IPS DF 4.7 (cell line): ENCODE measurements at regions not wholly inside any gene's neighbourhood (a gene's known extent, or its start where the extent isn't known, plus 50 kb on each side); places are given as distances from the start of the nearest gene placed in this dataset.
"Not testable (repeated sequence)": the region's sequence is repeated elsewhere in the genome, so short reads cannot be mapped to it uniquely, and the experiment has no call there.

ENCODE experiments used
- DNase-seq: peaks from one replicate; pipeline ENCODE4 v3.0.0-alpha.2; 2013; ENCODE audit warnings: low spot score; ENCODE audit errors: extremely low read depth

DNA sequence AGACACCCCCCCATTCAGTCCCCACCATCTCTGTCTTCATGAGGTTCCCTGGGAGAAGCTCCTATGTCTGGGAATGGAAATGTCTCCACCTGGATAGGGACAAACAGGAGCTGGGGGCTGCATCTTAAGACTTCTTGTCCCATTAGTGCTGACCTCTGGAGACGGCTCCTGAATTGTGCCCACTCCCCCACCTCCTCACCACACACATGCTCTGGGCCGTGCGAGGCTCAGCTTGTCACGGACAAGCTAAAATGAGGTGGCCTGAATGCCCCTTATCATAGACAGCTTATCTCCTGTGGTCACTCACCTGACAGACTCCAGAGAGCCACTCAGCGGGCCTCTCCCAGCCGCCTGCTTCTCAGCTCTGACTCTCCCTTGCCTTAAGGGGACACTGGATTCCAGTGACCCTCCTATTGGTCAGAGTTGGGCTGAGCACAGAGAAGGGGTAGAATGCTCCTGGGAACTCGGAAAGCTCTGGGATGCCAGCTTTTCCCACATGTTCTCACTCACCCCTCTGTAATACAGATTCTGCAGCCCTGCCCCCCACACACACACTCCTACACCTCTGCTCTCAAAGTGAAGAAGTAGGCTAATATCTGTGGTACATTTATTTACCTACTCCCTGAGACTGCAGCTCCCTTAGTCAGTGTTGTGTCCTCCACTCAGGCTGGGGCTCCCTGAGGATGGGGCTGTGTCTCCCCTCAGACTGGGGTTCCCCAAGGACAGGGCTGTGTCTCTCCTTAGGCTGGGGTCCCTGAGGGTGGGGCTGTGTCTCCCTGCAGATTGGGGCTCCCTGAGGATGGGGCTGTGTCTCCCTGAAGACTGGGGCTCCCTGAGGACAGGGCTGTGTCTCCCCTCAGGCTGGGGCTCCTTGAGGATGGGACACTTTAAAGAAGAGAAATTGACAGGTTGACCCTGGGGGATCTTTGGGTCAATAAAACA is 167.5 kb downstream of the VEGFA start:
- no peak for DNase-seq

DNA sequence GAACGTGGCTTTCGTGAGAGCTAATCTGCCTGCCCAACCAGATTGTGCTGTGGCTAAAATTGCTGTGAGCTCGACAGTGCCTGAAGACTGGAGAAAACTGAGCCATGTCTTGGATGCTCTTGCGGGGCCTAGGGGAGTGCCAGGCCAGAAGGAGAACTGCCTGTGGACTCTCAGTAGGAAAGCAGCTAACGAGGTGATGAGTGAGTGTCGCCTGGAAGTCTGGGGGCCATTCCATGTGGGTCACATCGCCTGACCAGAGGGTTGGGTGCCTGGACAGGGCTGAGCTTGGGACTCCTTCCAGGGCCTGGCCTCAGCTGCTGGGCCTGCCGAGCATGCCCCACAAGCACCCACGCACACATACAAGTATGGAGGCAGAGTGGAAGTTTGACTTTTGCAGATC is 166.5 kb downstream of the VEGFA start:
- DNase-seq = no peak

DNA sequence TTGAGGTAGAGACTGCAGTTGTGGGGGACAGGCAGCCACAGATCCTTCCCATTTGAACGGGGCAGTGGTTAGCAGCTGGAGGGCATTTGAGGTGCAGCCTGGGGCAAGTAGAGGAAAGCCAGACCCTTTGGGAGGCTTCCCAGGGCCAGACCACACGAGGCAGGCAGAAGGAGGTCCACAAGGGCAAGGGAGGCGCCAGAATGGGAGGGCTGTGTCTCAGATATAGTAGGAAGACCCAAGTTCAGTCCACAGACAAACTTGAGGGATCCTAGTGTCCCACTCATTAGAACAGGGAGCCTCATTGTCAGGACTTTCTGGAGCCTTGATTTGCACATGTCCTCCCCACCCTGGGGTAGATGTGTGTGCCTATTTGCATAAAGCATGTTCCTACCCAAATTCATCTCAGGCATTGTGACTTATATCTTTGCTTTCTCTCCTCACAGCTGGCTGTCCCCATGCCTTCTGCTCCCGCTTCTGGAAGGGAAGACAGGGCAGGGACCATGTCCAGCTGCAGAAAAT is 166.0 kb downstream of the VEGFA start:
- no peak for DNase-seq

DNA sequence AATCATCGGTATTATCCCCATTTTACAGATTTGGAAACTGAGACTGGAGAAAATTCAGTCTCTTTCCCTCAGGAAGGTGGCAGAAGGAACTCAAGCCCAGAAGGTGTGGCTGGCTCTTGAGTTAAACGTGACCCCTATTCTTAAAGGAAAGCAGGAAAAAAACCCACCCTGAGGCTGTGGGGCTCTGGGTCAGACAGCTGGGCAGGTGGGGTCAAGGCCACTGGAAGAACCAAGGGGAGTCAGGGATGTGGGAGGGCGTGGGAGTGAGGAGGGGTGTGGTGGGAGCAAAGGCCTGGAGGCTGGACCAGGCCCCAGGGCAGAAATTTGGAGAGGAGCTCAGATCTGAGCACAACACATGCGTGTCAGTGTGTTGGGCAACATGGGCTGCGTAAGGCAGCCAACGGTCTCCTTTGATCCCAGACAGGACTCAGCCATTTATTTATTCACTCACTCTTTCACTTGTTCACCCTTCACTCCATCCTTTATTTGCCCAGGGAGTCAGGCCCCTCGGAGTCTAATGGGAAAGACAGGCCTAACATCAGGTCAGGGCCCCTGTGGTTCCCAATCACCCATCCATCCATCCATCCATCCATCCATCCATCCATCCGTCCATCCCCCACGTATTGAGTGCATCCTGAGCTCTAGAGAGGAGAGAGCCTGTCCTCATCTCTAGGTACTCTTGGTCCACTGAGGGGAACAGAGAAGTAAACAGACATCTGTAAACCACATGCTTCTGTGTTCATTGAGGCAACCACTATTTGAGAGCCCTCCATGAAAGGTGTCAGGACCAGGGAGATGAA is 165.0 kb downstream of the VEGFA start:
- no peak for DNase-seq

DNA sequence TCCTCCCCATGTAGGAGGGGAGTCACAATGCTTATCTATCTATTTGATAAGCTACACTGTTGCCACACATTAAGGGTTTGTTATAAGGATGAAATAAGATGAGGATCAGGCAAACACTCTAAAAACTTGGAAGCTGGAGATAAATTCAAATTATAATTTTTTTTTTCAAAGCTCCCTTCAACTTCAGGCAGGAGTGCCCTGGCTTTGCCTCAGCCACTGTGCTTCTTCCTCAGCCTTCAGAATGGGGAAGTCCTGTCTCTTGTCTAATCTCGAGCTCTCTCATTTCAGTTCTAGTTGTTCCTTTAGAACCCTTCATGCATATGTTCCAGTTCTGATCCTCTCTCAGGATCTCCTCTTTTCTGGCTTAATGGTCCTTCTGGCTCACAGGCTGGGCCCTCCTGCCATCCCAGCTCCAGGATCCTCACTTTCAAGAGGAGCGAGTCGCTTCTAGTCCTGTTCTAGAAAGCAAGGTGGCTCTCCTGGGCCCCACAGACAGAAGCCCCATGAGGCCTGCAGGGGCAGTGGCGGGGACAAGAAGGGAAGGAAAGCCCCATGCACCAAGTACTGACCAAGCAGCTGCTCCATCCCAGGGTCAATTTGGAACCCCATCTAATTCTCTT is 164.3 kb downstream of the VEGFA start:
- DNase-seq = no peak

DNA sequence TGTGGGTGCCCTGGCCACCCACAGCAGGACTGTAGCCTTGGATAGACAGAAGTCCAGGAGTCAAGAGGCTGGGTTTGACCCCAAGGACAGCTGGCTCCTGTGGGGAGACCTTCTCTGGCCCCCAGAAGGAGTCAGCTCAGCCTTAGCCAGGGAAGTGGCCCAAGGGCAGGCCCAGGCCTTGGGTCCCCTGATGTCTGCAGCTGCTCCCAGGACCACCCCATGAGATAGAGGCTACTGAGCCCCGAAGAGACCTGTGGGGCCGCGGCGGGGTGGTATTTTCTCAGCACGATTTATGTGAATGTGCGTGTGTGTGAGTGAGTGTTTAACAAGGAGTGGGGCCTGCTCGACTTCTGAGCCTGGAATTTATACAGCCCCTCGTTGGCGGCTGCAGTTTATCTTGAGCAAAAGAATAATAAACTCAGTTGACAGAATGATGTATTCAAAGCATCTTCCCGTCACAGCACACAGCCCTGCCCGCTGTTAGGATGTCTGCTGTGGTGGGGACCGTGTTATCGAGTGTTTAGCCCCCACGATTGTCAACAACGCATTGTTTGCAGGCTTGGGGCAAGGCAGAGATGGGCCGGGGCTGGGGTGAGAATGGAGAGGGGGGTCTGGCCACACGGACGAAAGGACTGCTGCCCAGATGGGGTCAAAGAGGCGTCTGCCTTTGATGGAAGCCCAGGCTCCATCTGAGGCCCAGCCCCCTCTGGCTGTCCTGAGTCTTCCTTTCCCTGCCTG is 163.3 kb downstream of the VEGFA start:
- DNase-seq = no peak

DNA sequence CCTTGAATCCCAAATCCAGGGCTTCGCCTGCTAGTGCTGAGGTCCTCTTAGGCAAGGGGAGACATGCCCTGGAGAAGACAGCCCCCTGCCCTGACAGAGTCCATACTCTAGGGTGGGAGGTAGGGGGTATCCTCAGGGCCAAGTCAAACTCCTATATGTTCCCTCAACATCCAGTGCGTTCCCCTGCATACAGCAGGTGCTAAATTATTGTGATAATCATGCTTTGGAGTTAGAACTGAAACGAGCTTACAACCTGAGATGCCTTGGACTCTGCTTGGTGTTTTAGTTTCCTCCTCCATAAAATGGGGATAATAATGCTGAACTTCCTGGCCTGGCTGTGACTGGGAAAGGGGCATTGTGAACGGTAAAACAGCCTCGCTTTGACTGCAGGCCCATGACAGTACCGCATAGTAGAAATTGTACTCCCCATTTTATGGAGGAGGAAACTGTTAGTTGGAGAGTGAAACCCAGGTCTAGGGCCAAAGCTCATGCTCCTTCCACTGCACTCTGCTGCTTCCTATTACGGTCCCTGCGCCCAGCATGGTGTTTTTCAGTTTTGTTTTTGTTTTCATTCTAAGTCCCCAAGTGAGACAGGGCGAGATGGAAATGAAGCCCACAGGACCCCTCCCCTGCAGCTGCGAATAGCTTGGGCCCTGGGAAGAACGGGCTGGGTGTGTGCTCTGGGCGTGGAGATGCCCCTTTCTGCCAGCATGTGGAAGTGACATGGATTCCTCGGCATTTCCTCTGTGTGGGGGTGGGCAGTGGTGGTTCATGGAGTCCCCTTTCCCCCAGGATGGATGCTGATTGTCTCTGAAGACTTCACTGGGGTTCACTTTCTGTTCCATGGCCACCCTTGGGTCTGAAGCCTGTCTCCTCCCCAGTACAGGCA is 162.5 kb downstream of the VEGFA start:
- DNase-seq = no peak

DNA sequence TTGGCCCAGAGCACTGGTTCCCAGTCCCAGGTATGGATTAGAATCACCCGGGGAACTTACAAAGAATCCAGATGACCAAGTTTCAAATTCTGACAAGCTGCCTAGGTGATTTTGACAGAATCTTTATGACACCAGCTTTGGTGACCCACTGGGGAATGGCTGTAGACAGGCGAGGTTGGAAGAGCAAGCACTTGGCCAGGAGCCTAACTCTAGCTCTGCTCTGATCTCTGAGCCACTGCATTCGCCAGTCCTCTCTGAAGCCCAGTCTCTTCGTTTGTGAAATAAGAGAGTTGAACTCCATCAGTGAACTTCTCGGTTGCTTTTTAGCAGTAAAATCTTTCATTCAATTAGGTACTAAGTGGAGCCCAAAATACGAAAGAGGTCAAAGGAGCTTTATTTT is 161.2 kb downstream of the VEGFA start:
- DNase-seq = no peak

DNA sequence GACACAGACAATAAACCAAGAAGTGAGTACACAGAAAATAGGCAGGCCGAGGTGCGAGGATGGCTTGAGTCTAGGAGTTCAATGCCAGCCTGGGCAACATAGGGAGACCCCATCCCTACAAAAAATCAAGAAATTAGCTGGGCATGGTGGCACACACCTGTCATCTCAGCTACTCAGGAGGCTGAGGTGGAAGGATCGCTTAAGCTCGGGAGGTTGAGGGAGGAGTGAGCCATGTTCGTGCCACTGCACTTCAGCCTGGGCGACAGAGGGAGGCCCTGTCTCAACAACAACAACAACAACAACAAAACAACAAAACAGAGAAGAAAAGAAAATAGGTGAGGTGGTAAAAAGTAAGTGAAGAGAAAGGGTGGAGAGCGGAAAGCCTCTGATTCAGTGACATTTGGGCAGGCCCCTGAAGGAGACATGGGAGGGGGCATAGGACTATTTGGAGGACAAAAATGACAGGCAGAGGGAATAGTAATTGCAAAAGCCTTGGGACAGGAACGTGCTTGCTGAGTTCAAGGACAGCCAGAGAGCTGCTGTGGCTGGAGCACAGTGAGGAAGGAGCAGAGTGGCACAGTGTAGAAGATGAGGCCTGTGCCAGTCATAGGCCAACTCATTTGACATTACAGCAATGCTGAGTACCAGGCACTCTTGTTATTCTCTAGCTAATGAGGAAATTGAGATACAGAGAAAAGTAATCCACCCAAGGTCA is 160.6 kb downstream of the VEGFA start:
- DNase-seq = no peak

DNA sequence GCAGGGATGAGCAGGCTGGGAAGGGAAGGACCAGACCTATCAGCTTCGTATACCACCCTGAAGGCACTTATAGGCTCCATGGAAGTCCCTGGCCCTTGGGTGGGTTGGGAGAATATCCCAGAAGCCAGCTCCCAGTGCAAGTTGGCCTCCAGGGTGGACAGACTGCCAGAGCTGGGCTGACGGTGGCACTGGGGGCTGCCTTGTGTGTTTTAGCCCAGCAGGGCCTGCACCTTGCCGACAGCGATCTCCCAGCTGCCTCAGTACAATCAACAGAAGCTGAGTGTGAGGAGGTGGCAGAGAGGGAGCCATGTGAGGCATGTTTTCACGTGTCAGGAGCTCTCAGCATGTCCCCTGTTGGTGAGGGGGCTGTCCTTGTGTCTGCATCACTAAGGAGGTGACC is 159.5 kb downstream of the VEGFA start:
- no peak for DNase-seq

DNA sequence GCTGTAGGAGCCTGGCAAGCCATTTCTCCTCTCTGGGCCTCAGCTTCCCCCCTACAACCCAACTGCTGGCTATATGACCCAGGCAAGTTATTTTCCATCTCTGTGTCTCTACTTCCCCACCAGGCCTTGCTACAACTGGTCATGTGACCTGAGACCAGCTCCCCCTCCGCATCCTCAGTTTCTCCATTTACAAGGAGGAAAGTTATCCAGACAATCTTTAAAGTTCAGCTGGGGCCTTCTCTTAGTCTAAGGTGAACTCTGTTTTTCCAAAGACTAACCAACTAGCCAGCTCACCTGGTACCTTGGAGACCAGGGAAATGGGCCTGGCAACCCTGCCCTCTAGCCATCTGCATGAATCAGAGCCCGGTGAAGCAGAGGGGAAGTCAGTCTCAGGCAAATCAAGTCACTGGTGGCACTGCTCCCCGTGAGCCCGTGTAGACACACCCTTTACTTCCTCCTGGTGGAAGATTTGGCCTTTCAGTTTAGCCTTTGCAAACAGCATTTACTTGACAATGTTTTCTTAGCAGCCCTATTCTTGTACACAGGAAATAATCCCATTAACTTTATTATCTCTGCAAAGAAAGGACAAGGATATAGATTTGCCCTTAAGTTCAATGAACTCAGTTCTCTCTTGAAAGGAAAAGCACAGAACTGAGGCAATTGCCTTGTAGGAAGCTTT is 157.7 kb downstream of the VEGFA start:
- DNase-seq = no peak

DNA sequence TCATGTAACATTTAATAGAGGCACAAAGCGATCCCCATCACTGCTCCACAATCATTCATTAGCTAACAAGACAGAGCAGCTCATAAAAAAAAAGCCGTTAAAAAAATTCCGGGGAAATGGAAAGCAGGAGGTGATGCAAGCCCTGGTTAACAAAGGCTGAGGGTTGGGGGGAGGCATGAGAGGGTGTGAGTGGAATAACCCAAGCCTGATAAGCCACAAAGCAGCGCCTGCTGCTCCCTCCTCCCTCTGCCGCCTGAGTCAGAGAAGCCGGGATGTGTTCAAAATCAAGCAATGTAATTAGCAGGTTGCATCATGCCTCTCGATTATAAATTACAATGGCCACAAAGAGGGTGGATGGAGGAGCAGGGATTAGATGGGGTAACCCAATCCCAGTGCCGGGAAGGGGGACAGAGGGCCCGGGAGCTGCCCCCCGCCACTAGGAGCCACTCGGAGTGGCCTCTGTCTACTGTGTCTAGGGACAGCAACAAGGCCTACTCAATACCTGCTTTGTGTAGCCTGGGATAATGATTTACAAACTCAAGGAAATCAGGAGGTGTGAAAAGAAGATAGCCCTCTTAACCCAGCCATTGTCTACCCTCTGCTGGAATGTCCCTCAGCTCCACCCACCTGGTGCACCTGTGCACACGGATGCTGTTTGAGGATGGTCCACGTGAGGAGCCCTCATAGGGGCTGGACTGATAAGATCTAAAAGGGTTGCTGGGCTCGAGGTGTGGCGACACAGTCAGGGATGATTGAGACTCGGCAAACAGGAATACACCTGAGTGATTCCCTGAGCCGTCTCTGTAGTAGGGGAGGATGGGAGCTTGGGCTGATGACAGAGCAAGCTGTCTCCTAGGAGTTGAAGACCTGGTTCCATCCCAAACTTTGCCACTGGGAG is 156.9 kb downstream of the VEGFA start:
- DNase-seq = no peak

DNA sequence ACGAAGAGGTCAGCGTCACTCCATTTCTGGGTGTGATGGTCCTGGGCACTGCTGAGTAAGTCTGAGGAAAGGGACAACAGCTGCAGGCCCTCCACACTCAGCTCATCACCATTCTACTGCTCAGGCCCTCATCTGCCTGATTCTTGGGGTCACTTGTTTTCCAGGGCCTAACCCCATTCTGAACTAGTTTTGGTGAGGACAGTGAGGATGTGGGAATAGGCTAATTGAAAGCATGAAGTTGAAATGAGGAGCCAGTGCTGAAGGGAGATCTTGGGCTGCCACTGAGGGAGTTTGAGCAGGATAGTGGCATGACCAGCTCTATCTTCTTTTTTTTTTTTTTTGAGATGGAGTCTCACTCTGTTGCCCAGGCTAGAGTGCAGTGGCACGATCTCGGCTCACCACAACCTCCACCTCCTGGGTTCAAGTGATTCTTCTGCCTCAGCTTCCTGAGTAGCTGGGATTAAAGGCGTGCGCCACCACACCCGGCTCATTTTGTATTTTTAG is 155.7 kb downstream of the VEGFA start:
- DNase-seq = not testable (repeated sequence)

DNA sequence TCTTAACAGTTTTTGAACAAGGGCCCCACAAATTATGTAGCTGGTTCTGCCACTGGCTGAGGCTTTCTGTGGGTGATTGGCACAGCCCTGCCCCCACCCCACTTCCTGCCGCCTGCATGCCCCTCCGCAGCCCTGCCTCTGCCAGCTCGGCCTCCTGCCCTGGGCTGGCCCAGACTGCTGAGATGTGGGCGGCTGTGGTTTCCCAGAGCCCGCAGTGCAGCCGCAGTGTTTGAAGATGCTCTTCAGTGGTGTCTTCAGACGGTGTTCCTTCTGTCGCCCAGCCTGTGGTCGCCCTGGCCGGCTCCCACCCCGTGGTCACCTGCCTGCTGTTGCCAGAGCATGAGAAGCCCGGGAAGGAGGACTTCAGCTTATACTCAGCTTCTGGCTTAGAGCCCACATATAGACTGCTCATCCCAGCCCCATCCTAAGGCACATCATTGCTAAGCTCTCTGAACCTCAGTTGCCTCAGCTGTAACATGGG is 154.3 kb downstream of the VEGFA start:
- DNase-seq = no peak

DNA sequence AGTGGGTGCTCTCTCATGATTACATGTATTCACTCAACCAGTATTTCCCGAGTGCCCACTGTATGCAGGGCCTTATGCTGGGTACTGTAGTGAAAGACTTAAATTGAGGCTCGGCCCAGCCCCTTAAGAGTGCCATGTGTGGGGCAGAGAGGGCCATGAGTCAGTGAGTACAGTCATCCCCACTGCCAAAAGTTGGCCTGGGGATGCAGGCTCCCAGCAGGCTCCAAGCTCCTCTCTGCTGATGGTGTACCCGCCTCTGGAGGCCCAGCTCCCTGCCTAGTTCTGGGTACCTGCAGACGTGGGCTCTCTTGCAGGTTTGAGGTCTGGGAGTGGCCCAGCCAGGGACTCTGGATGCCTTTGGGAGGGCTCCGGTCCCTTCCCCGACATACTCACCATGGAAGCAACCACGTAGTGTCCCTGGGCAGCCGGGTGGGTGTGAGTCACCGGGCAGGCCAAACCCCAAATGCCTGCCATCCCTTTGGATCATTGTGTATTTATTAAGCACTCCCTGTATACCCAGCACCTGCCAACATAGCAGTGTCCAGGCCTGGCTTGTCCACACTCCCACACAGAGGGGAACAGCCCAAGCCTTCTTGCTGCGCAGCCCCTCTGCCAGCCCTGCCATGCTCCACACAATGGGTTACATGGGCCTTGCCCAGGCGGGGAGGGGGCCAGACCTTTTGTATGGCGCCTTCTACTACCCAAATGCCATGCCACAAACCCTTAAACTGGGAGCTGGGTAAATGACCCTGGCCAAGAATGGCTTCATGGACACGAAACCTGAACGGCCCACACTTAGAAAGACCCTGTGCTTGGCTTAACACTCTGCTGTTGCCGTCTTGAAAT is 153.6 kb downstream of the VEGFA start:
- DNase-seq = no peak
